Amniotic stem cell (primary cell): ENCODE measurements at regions not wholly inside any gene's neighbourhood (a gene's known extent, or its start where the extent isn't known, plus 50 kb on each side); places are given as distances from the start of the nearest gene placed in this dataset.
"Not testable (repeated sequence)": the region's sequence is repeated elsewhere in the genome, so short reads cannot be mapped to it uniquely, and the experiment has no call there.

Experiments
- DNase-seq: peaks from one replicate; lab custom pipeline; 2025; lab: John Stamatoyannopoulos, UW

DNA sequence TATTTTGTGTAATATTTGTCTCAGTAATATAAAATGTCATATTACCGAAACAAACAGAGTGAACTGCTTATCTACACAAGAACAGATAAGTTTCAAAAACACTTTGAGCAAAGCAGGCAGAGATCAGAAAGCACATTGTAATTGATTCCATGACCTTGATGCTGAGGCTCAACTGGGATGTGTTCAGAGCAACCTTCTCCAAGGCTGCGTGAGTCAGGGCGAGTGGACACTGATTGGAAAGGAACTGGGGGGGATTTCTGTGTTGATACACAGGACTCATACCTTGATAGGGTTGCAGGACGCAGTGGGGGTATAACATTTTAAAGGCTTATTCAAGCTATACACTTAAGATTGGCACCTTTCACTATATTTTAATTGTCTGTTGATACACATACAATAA is 1136.3 kb downstream of the UQCRFS1 start:
- DNase-seq: no peak

DNA sequence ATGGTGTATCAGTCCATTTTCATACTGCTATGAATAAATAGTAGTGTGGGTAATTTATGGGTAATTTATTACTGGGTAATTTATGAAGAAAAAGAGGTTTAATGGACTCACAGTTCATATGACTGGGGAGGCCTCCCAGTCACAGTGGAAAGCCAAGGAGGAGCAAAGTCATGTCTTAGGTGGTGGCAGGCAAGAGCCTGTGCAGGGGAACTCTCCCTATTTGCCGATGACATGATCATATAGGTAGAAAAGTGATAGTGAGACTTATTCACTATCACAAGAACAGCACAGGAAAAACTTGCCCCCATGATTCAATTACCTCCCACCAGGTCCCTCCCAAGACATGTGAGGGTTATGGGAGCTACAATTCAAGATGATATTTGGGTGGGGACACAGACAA is 1137.7 kb downstream of the UQCRFS1 start:
- DNase-seq: no peak

DNA sequence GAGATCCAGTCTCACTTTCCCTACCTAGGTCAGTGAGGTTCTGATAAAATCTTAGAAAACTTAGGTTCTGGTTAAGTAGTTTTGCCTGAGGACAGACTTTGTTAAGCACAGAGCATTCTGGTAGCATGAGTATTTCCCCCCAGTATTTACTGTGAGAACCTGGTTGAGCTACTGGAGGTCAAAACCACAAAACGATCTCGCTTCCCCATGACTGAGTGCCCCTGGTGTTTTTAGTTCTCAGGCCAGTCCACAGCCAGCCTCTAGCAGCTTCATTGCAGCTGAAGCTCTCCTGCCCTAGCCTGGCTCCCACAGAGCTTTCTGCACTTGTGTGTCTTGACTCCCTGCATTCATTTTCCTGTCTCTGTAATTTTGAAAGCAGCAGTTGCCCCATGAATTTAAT is 1138.2 kb downstream of the UQCRFS1 start:
- DNase-seq: no peak

DNA sequence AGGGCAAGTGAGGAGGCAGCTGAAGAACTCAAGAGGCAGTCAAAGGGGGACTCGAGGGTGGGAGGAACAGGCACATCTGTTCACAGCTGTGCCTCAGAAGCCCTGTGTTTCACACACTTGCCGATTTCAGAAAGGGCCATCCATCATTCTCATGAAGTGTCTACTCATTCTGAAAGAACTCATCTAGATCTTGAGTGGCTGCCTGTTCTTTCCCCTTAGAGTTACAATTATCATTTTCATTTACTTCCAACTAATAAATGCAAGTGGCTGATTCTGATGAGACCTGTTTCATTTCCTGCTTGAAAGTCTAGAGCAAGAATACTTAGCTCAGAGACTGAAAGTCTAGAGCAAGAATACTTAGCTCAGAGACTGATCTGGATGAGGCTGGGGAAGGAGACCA is 1145.1 kb downstream of the UQCRFS1 start:
- no peak for DNase-seq

DNA sequence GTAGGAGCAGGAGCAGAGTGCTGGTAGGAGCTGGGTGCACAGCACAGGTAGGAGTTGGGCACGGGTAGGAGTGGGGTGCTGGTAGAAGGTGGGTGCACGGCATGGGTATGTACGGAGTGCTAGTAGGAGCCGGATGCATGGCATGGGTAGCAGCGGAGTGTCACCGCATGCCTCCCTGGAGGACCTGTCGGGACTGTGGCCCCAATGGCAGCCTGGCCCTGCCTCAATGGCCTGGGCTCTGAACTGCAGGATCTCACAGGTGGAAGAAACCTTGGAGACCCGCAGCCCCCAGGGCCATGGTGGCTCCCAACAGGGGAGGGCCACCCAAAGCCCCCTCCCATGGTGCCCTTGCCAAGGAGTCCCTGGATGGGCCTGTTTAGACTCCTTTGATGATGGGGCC is 1146.0 kb downstream of the UQCRFS1 start:
- DNase-seq: no peak

DNA sequence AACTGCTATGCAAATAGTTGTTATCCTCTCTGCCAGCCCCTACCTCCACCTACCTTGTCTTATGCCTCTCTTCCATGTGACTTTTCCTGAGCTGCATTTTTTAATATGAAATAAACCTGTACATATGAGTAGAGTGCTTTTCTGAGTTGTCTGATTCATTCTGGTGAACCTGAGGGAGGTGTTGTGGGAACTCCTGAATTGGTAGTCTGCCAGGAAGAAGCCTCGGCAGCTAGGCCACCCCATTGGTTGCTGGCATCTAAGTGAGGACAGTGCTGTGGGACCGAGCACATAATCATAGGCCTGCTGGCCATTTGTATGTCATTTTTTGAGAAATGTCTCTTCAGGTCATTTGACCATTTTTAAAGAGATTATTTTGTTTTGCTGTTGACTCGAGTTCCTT is 1146.8 kb downstream of the UQCRFS1 start:
- no peak for DNase-seq

DNA sequence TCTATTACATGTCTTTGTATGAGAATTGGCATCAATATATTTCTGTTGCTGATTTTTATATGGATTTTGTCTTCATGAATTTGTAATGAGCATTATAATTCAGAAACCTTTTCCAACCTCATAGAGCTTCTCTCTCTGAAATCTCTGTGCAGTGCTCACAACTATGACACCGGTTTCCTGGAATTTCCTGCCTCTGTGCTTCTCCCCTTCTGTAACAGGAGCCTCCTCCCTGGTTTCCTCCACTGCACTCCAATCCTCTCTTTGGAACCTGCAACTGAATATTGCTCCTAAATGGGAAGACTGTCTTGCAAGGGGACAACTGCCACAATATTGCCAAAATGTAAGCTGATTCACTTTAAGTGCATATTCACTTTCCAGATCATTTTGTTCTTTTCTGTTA is 1147.9 kb downstream of the UQCRFS1 start:
- DNase-seq: no peak

DNA sequence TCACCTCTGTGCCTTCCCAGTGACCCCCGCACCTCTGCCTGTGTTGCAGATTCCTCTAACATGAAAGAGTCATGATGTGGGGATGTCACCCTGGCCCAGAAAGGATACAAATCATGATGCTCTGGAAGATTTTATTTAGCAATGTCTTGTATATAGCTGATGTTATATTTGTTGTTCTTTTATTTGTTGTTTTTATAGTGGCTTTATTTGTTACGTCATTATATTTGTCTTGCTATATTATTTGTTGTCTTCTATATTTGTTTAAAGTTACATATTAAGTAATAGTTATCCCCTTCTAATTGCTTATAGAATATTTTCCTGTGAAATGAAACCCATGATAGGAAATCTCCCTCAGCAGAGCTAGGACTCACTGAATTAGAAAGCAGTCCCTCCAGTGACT is 1149.2 kb downstream of the UQCRFS1 start:
- no peak for DNase-seq

DNA sequence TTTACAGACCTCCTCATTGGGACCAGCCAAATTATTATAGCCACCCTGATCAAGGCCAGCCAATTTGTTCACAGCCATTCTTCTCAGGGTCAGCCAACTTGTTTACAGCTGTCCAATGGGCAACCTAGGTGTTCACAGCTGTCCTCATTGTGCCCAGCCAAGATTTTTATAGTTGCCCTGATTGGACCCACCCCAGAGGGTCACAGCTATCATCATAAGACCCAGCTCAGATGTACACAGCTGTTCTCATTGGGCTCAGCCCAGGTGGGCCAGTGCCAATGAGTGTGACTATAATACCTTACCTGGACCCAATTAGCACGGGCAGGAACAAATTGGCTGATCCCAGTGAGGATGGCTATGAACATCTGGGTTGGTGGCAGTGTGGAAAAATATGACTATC is 1151.8 kb downstream of the UQCRFS1 start:
- DNase-seq: no peak

DNA sequence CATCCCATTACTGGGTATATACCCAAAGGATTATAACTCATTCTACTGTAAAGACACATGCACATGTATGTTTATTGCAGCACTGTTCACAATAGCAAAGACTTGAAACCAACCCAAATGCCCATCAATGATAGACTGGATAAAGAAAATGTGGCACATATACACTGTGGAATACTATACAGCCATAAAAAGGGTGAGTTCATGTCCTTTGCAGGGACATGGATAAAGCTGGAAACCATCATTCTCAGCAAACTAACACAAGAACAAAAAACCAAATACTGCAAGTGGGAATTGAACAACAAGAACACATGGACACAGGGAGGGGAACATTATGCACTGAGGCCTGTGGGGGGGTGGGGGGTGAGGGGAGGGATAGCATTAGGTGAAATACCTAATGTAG is 1155.9 kb downstream of the UQCRFS1 start:
- DNase-seq: not testable (repeated sequence)

DNA sequence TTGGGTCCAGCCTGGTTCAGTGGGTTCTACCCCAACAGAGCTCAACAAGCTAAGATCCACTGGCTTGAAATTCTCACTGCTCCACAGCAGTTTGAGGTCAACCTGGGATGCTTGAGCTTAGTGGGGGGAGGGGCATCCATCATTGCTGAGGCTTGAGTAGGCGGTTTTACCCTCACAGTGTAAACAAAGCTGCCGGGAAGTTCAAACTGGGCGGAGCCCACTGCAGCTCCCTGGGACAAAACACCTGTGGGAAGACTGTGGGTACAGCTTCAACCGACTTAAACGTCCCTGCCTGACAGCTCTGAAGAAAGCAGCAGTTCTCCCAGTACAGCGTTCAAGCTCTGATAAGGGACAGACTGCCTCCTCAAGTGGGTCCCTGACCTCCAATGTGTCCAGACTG is 1161.9 kb downstream of the UQCRFS1 start:
- no peak for DNase-seq

DNA sequence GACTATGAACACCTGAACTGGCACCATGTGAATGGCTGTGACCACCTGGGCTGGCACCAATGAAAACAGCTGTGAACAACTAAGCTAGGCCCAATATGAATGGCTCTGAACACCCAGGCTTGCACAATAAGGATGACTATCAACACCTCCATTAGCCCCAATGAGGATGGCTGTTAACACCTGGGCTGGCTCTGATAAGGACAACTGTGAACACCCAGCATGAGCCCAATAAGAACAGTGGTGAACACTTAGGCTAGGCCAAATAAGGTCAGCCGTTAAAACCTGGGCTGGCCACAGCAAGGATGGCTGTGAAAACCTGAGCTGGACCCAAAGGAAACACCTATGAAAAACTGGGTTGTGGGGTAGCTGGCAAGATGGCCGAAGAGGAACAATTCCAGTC is 1163.1 kb downstream of the UQCRFS1 start:
- DNase-seq: no peak

DNA sequence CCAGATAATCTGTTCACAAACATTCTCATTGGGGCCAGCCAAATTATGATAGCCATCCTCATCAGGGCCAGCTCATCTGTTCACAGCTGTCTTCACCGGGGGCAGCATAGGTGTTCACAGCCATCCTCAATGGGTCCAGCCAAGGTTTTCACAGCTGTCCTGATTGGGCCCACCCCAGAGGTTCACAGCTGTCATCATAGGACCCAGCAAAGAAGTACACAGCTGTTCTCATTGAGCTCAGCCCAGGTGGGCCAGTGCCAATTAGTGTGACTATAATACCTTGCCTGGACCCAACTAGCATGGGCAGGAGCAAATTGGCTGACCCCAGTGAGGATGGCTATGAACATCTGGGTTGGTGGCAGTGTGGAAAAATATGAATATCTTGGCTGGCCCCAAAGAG is 1166.0 kb downstream of the UQCRFS1 start:
- no peak for DNase-seq

DNA sequence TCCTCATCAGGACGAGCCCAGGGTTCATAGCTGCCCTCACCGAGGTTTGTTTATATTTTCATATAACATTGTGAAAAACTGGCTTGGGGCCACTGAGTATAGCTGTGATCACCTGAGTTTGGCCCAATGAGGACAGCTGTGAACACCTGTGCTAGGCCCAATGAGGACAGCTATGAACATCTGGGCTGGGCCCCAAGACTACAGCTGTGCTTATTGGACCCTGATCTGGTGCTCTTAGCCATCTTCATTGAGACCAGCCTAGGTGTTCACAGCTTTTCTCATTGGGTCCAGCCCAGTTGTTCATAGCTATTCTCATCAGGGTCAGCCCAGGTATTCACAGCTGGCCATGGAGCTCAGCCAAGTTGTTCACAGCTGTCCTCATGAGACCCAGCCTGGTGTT is 1167.3 kb downstream of the UQCRFS1 start:
- no peak for DNase-seq

DNA sequence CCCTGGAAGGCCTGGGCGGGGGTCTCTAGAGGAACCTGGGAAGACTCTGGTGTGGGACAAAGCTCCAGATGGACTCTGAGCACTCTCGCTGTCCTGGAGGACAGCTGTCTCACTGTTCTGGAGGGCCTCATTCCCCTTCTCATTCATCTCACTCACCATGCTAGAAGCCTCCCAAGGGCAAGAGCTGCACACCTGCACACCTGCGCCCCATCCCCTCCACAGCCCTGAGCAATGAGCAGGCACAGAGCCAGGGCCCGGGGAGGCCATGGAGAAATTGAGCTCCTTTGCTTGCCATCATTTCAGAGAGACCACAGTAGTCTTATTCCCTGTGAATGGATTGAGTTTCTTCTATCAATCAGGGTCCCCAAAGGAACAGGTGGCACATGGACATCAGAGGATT is 1168.5 kb downstream of the UQCRFS1 start:
- no peak for DNase-seq

DNA sequence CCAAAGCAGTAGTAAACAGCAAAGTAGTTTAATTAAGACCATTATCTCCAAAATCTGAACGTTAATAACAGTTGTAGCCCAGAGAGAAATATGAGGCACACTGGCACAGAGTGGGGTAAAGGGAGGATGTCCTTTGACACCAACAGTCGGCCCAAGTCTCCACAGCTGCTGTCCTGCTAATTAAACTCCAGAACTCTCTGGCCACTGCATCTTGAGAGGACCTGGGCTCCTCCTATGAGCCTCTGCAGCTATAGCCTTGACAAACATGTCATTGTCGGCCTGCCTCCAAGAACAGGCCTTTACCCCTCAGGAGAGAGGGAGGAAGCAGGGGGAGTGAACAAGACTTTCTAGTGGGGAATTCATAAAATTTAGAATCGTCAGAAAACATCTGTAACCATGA is 1170.4 kb downstream of the UQCRFS1 start:
- no peak for DNase-seq

DNA sequence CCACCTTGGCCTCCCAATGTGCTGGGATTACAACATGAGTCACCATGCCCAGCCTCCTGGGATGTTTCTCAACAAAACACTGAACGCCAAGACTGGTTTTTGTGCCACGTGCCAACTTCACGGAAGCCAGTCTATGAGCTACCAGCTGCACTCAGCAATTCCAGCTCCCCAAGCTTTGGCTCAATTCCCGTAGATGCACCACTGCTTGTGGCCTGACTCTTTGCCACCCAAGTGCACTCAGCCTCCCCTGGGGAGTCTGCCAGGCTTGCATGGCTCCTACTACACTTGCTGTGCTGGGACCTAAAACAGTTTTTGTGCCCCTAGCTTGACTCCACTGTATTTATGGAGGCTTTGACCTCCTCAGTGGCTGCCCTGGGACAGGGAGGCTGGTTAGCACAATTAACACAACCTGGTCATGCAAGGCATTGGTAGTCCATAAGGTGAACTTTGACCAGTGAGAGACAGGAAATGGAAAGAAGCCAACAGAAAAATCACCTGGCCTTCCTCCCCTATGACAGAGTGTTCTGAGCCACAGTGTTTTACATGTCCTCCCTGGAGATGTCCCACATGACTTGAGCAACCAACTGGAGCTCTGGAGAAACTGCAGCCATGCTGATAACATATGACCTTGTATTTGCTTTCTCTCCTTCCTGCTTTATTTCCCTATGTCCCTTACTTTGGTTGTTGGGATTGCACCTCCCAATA is 1173.1 kb downstream of the UQCRFS1 start:
- DNase-seq: no peak

DNA sequence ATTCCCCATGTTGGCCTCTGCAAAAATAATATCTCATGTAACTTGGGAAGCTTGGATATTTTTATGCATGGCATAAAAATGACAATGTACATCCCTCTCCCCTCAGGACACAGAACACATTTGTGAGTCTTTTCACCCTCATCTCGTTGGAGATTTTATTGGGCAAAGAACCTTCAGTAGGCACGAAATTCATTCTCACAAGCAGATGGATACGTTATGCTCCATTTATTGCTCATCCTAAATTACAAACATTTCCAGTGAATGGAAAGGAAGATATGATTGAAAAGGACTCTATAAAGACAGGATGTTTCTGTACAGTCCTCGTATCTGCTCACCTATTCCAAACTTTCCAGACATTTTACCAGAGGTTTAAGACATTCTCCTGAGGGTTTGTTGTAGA is 1175.8 kb downstream of the UQCRFS1 start:
- no peak for DNase-seq

DNA sequence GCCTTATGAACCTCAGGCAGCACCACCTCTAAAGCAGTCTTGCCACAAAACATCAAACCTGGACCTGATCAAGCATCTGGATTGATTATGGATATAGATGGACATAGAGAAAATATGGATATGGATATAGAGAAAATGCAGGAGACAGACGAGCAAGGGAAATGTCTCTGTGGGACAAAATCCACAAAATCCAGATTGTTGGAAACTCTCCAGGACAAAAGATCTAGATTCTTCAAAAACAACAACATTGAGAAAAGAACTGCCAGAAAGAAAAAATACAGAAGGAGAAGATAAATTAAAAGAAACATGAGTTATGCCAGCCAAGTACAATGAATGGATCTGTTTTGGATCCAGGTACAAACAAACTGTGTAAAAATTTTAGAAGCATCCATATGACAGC is 1176.5 kb downstream of the UQCRFS1 start:
- no peak for DNase-seq

DNA sequence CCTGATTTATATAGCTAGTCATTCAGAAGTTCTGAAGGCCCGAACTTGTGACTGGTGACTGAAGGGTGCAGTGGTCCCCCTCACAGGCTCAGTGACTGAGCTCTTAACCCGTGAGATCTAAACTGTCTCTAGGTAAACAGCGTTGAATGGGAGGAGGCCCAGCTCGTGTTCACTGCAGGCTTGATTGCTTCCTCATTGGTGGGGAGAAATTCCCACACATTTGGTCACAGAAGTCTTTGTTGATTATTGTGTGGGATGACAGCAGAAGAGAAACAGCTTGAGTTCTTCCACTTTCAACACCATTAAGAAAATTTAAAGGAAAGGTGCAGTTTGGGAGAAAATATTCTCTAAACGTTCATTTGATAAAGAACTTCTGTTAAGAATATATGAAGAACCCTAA is 1178.0 kb downstream of the UQCRFS1 start:
- DNase-seq: no peak

DNA sequence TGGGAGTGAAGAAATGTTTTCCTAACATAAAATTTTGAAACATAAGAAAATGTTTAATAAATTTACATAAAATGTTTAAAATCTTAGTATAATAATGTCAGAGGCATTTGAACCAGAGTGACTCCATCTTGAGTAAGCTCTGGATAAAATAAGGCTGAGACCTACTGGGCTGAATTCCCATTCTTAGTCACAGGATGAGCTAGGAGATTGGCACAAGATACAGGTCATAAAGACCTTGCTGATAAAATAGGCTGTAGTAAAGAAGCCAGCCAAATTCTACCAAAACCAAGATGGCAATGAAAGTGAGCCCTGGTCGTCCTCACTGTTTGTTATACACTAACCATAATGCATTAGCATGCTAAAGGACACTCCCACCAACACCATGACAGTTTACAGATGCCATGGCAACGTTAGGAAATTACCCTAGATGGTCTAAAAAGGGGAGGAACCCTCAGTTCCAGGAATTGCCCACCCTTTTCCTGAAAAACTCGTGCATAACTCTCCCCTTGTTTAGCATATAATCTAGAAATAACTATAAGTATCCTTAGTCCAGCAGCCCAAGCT is 1184.0 kb downstream of the UQCRFS1 start:
- no peak for DNase-seq

DNA sequence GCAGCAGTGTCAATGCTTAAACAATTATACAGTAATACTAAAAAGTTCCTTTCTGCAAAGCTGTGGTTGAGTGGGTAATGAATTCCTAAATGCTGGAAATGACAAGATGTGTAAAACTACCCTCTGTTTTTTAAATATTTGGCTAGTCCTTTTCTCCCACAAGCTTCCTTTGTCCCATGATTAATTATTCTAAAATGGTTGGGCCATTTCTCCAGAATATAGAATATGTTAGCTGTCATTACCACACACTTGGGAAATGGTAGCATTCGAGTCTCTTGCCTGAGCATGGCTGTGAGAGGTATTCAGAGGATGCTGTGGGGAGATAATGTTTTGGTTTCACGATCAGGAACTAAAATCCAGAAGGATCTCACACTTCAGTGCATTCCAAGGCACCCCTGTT is 1185.8 kb downstream of the UQCRFS1 start:
- DNase-seq: no peak

DNA sequence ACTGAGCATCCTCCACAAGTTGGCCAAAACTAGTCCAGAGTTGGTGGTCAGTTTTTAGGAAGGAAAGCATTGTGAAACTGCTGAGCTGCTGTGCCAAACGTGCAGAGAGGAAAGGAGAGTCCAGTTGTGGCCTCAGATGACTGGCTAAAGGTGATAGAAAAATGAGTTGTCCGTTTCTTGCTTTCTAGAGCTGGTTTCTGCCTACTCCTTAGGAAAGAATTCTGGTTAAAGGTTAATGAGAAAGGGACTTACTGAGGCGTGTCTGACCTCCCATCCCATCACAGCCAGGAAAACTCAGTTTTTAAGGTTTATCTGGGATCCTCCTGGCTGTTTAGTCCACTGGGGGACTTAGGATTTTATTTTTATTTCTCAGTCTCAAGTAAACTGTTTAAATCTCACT is 1186.3 kb downstream of the UQCRFS1 start:
- no peak for DNase-seq

DNA sequence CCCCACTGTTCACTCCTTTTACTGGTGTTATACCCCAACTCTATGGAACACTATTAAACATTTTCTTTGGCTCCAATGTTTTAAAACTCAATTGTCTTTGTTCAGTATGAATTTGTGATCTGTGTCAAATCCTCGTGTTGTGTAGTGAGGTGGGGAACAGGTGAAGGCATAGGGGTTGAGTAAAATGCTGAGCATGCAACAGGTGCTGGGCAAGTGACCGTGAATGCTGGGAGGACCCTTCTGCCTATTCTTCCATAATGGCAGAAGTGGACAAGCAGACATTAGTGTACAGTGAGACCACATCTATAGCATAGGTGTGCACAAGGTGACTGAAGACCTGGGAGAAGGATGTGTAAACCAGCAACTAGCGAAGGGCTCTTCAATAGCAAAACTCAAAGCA is 1188.0 kb downstream of the UQCRFS1 start:
- DNase-seq: no peak
